IPS-15b (cell line): ENCODE measurements at regions not wholly inside any gene's neighbourhood (a gene's known extent, or its start where the extent isn't known, plus 50 kb on each side); places are given as distances from the start of the nearest gene placed in this dataset.
"Not testable (repeated sequence)": the region's sequence is repeated elsewhere in the genome, so short reads cannot be mapped to it uniquely, and the experiment has no call there.

Experiments
- H3K27me3 ChIP-seq: one replicate; pipeline ENCODE4 v1.6.1; 2013; ENCODE audit warnings: low read length; ENCODE audit not compliant: control insufficient read depth, insufficient read depth
- H3K36me3 ChIP-seq: one replicate; pipeline ENCODE4 v1.6.1; 2013; ENCODE audit warnings: low read length; ENCODE audit not compliant: control insufficient read depth, insufficient read depth
- H3K4me1 ChIP-seq: one replicate; pipeline ENCODE4 v1.6.1; 2013; ENCODE audit warnings: mild to moderate bottlenecking, low read length; ENCODE audit not compliant: control insufficient read depth, insufficient read depth
- H3K4me3 ChIP-seq: one replicate; pipeline ENCODE4 v1.5.1; 2013; ENCODE audit warnings: low read depth, low read length
- H3K9ac ChIP-seq: one replicate; pipeline ENCODE4 v1.6.1; 2013; ENCODE audit warnings: low read depth, mild to moderate bottlenecking, low read length
- H3K9me3 ChIP-seq: one replicate; pipeline ENCODE4 v1.6.1; 2013; ENCODE audit warnings: mild to moderate bottlenecking, low read length; ENCODE audit not compliant: control insufficient read depth, insufficient read depth

DNA sequence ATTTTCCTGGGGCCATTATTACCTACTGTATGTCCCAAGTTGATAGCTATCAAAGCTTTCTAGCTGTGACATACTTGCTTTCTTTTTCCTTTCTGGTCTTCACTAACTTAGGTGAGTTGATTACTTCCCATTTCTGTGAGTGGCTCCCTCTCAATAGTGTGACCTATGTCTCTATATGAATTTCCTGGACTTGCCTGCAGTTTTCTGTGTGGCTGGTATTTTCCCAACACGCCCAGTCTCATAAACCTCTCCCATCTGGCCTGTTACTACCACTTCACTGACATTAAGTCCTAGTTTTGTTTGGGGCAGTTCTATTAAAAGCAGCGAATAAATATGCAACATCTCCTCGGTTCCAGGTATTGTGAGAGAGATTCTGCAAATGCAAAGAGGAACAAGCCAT lies 671.2 kb downstream of the SI start:
- H3K4me3 ChIP-seq = no peak overlapping the region
- H3K9me3 ChIP-seq = no peaks in the 10 kb centered on the region
- no peak overlapping the region for H3K9ac ChIP-seq
- no peaks in the 10 kb centered on the region for H3K36me3 ChIP-seq
- H3K27me3 ChIP-seq = no peaks in the 10 kb centered on the region
- H3K4me1 ChIP-seq = no peaks in the 10 kb centered on the region

DNA sequence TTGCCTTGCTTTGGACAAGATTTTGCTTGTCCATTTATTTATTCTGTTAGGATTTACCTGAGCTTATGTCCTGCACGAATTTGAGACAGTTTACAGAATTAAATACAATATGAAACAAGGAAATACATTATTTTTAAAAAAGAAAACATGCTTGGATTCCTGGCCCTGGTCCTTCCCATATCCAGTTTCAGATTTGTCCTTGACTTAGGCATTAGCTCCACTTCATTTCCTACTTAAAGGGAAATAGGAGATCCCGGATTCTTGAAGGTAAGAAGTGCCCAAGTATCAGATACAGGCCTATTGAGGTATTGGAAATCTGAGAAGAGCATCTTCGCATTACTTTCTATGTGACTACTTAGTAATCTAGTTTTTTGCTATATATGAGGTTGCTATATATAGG lies 672.0 kb downstream of the SI start:
- H3K9ac ChIP-seq = no peak overlapping the region

DNA sequence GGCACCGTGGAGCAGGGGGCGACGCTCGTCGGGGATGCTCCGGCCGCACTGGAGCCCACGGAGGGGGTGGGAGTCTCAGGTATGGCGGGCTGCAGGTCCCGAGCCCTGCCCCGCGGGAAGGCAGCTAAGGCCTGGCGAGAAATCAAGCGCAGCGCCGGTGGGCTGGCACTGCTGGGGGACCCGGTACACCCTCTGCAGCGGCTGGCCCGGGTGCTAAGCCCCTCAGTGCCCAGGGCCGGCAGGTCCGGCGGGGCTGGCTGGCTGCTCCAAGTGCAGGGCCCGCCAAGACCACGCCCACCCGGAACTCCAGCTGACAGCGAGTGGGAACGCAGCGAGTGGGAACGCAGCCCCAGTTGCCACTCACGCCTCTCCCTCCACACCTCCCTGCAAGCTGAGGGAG lies 676.4 kb downstream of the SI start:
- Histone ChIP-seq H3K27me3 (no peaks in the 10 kb centered on the region), H3K9me3 (no peaks in the 10 kb centered on the region), H3K36me3 (no peaks in the 10 kb centered on the region), H3K4me3 (no peak overlapping the region), H3K9ac (no peak overlapping the region), H3K4me1 (no peaks in the 10 kb centered on the region)

More for the DNA sequence above, 672.0 kb downstream of the SI start:
- Histone ChIP-seq H3K27me3 (no peaks in the 10 kb centered on the region), H3K4me3 (no peak overlapping the region), H3K9me3 (no peaks in the 10 kb centered on the region), H3K4me1 (no peaks in the 10 kb centered on the region), H3K36me3 (no peaks in the 10 kb centered on the region)

DNA sequence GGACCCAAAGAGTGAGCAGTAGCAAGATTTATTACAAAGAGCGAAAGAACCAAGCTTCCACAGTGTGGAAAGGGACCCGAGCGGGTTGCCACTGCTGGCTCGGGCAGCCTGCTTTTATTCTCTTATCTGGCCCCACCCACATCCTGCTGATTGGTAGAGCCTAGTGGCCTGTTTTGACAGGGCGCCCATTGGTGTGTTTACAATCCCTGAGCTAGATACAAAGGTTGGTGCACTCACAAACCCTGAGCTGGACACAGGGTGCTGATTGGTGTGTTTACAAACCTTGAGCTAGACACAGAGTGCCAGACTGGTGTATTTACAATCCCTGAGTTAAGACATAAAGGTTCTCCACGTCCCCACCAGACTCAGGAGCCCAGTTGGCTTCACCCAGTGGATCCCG lies 676.9 kb downstream of the SI start:
- not testable (repeated sequence) for H3K9me3 ChIP-seq, H3K4me3 ChIP-seq, H3K27me3 ChIP-seq, H3K9ac ChIP-seq, H3K36me3 ChIP-seq, H3K4me1 ChIP-seq

DNA sequence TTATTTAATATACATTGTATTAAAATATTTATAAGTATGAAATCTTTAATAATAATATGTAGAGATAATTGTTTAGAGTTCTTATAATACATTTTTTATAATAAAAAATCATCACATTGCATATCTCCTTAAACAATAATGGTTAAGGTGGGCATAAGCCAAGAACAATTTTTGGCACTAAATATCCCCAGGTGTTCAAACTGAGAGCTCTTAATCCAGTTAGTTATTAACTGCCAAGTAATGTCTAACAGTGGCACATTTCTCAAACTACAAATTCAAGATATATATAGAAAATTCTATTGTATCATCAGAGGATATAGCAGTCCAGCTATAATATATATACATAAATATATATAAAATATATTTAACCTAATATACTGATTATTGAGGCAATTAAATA lies 680.8 kb downstream of the SI start:
- Histone ChIP-seq H3K4me3 (no peak overlapping the region), H3K9me3 (no peaks in the 10 kb centered on the region), H3K36me3 (no peaks in the 10 kb centered on the region), H3K9ac (no peak overlapping the region), H3K4me1 (no peaks in the 10 kb centered on the region), H3K27me3 (no peaks in the 10 kb centered on the region)

DNA sequence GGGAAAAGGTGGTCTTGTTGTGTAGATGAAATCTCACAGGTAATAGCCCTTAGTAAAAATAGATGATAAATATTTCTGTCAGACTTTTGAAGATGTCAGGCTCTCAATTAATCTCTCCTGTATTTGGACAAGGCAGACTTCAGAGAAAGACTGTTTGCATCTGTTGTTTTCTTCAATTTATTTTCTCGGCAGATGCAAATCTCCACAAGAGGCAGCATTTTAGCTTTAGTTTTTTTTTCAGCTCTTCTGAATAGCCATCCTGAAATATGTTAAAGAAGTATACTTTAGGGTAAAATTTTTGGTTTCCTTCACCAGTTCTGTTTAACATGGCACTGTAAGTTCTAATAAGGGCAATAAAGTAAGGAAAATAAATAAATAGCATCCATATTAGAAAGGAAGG lies 685.1 kb downstream of the SI start:
- no peaks in the 10 kb centered on the region for H3K4me1 ChIP-seq
- no peaks in the 10 kb centered on the region for H3K9me3 ChIP-seq
- H3K27me3 ChIP-seq = no peaks in the 10 kb centered on the region
- no peak overlapping the region for H3K9ac ChIP-seq
- no peaks in the 10 kb centered on the region for H3K36me3 ChIP-seq
- no peak overlapping the region for H3K4me3 ChIP-seq

DNA sequence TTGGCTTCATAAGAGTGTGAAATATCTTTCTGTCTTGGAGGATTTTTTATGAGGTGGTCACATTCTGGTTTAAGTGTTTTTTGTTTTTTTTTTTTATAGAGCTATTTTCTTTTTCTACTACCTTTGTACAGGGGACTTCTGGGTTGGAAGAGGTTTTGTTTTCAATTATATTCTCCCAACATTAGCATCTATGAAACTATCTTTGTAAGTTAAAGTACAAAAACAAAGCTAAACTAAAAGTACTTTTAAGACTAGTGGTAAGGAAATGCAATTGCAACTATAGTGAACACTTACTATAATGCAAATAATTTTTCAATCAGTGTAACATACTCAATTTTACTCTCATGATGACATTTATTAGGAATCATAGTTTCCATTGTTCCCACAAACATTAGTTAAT lies 688.2 kb downstream of the SI start:
- Histone ChIP-seq H3K36me3 (no peaks in the 10 kb centered on the region), H3K4me3 (no peak overlapping the region), H3K9ac (no peak overlapping the region), H3K27me3 (no peaks in the 10 kb centered on the region), H3K4me1 (no peaks in the 10 kb centered on the region), H3K9me3 (peaks cover 5% of the 10 kb centered on the region)

DNA sequence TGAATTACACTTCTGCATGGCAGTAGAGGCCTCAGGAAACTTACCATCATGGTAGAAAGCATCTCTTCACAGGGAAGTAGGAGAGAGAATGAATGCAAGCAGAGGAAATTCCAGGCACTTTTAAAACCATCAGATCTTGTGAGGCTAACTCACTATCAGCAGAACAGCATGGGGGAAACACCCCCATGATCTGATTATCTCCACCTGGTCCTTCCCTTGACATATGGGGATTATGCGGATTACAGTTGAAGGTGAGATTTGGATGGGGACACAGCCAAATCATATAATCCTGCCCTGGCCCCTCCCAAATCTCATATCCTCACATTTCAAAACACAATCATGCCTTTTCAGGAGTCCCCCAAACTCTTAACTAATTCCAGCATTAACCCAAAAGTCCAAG lies 691.1 kb downstream of the SI start:
- Histone ChIP-seq H3K36me3 (no peaks in the 10 kb centered on the region), H3K4me3 (no peak overlapping the region), H3K9me3 (peaks cover 5% of the 10 kb centered on the region), H3K27me3 (no peaks in the 10 kb centered on the region), H3K9ac (no peak overlapping the region), H3K4me1 (no peaks in the 10 kb centered on the region)

DNA sequence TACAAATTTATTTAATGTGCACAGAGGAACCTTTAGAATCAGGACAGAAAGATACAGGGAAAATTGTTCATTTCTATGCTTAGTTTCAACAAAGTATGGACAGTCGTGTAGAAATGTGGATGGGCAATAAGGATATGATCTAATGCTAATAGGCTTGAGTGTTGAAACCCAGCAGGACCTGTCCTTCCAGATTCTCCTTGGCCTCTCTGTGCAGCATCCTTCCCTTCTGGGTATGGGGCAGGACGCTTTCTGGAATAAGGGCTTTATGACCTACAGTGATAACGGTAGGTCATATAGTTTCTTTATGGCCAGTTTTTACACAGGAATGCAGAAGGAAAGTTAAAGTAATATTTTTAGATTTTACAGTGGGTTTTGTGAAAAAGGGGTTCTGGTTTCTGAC lies 698.1 kb downstream of the SI start:
- Histone ChIP-seq H3K4me3 (no peak overlapping the region), H3K27me3 (no peaks in the 10 kb centered on the region), H3K4me1 (no peaks in the 10 kb centered on the region), H3K36me3 (no peaks in the 10 kb centered on the region), H3K9ac (no peak overlapping the region), H3K9me3 (no peaks in the 10 kb centered on the region)

DNA sequence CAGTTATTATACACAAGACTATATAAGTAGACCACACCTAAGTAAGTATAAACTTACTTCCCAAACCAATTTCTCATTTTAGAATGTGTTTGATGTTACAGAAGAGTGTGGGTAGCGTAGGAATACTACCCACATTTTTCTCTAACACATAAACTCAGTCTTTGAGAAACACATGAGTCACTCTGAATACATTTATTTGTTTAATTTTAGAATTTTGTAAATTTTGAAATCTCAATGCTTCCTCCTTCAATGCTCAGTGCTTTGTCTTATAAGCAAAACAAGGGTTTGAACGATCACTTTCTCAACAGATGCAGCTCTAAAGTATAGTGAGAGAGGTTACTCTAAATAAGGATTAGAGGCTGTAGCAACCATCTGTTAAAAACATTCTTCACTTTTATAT lies 700.8 kb downstream of the SI start:
- H3K4me3 ChIP-seq = no peak overlapping the region
- H3K9ac ChIP-seq = no peak overlapping the region
- no peaks in the 10 kb centered on the region for H3K27me3 ChIP-seq
- H3K4me1 ChIP-seq = no peaks in the 10 kb centered on the region
- H3K9me3 ChIP-seq = no peaks in the 10 kb centered on the region
- H3K36me3 ChIP-seq = no peaks in the 10 kb centered on the region

DNA sequence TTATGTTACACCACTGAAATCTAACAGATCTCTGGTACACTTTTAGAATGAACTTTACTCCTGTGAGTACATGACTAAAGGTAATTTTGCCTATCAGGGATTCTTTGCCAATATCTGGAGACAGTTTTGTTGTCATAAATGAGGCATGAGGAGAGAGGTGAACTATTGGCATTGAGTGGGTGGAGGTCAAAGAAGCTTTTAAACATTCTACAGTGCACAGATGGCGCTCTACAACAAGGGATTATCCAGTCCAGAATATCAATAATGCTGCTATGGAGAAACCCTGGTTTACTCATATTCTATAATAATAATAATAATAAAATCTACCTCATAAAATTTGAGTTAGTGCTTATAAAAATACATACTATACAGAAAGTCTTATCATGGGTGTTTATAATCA lies 702.3 kb downstream of the SI start:
- Histone ChIP-seq H3K9me3 (no peaks in the 10 kb centered on the region), H3K36me3 (no peaks in the 10 kb centered on the region), H3K4me1 (no peaks in the 10 kb centered on the region), H3K4me3 (no peak overlapping the region), H3K9ac (no peak overlapping the region), H3K27me3 (no peaks in the 10 kb centered on the region)

DNA sequence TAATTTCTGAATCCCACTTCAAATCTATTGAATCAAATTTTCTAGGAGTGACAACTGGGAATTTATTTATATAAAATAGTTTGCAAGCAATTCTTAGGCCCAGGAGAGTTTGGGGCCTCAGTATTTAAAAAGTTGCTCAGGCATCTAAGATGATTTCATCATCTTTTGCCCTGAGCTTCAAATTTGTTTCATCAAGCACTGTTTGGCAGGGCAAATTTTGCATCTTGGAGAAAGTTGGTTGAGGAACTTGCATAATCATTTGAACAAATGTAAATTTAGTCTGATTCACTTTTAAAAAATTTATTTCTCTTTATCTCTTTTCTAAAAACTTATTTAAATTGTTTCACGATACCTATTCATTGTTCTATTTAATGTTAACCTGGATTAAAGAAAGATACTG lies 702.8 kb downstream of the SI start:
- Histone ChIP-seq H3K36me3 (no peaks in the 10 kb centered on the region), H3K27me3 (no peaks in the 10 kb centered on the region)

DNA sequence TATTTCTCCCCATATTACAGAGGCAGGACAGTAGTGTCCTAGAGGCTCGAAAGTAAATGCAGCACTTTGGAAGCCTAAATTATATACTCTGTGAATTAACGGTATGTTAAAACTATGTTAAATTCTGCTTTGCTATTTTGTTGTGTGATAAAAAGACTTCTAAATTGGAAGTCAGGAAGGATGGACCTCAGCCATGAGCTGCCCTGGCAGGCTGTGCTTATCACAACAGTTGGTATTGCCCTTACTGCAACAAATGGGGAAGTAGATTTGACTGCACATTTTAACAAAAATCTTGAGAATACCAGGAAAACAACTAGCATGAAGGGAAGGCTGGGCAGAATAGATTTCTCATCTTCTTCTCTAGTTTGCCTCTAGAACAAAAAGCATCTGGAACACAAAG lies 706.6 kb downstream of the SI start:
- Histone ChIP-seq H3K36me3 (no peaks in the 10 kb centered on the region), H3K4me3 (no peak overlapping the region), H3K9ac (no peak overlapping the region), H3K4me1 (no peaks in the 10 kb centered on the region), H3K27me3 (no peaks in the 10 kb centered on the region), H3K9me3 (no peaks in the 10 kb centered on the region)

More for the DNA sequence above, 702.8 kb downstream of the SI start:
- Histone ChIP-seq H3K9me3 (no peaks in the 10 kb centered on the region), H3K4me1 (no peaks in the 10 kb centered on the region), H3K4me3 (no peak overlapping the region), H3K9ac (no peak overlapping the region)
